T-helper 22 cell (primary cell): ENCODE measurements at regions not wholly inside any gene's neighbourhood (a gene's known extent, or its start where the extent isn't known, plus 50 kb on each side); places are given as distances from the start of the nearest gene placed in this dataset.

Source experiments
- DNase-seq: peaks from one replicate; pipeline ENCODE4 v3.0.0-alpha.2; 2020; ENCODE audit warnings: low read depth

DNA sequence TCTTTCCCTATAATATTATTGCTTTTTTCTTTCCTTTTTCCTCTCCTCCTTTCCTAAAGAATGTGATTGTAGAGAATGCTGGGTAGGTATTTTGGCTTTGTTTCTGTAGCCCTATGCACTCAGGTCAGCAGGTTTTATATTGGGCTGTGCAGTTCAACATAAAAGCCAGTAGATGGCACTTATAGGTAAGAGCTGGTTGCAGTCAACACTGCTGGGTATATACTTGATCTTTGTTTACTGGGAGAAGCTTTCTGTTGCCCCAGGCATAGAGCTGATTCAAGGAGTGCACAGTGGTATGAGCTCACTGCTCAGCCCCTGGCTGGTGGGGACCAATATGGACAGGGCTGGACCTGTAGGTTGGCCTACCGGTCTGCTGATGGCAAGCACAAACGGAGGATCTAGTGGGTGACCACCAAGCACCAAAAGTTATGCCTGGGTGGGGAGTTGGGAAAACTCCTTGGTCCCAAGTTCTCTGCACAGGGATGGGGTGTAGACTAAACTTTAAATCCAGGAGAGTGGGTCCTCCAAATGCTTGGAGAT is 378.9 kb downstream of the PMP22 start:
- DNase-seq: no peak

DNA sequence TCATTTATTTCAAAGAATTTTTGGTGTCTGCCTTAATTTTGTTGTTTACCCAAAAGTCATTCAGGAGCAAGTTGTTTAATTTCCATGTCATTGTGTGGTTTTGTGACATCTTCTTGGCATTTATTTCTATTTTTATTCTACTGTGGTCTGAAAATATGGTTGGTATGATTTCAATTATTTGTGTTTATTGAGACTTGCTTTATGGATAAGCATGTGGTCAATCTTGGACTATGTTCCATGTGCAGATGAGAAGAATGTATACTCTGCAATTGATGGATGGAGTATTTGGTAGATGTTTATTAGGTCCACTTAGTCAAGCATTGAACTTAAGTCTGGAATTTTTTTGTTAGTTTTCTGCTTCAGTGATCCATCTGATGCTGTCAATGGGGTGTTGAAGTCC is 383.0 kb downstream of the PMP22 start:
- DNase-seq: no peak

- DNase-seq: no peak
Measured at GRCh38 chr17:14875557-14876412, 389.3 kb downstream of the PMP22 start.

- no peak for DNase-seq
Measured at GRCh38 chr17:14873996-14874395, 391.1 kb downstream of the PMP22 start.

DNA sequence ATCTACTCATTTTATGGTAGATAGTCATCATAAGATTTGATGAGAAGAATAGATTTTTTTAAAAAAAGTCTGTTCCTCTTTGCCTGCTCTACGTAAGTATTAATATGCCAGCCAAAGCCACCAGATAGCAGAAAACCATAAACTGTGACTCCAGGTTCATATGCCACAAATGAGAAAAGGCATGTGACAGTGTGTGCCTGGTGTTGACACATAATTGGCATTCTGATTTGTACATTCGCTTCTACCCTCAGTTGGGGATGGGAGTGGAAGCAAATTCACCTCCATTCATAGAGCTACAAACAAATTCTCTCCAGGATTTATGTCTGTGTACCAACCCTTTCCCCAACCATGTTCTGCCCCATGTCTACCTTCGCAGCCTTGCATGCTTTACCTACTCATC is 391.6 kb downstream of the PMP22 start:
- no peak for DNase-seq

GRCh38 chr17:14871921-14872320 is 393.2 kb downstream of the PMP22 start:
- DNase-seq: no peak

DNA sequence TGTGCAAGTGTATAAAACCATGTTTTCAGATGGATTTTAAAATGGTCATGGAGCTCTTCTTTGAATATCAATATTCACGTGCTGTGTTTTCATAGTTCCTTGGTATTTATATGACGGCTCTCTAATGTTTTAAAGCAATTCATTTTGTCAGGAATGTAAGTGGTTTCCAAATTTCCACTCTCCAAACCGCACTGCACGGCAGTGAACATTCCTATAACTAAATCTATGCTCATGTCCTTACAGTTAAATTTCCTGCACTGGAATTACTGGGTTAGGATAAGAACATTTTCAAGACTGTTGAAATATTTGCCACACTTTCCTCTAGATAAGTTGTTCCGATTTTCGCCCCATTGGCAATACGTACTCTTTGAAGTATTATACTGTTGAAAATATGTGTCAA is 398.9 kb downstream of the PMP22 start:
- DNase-seq: no peak

DNA sequence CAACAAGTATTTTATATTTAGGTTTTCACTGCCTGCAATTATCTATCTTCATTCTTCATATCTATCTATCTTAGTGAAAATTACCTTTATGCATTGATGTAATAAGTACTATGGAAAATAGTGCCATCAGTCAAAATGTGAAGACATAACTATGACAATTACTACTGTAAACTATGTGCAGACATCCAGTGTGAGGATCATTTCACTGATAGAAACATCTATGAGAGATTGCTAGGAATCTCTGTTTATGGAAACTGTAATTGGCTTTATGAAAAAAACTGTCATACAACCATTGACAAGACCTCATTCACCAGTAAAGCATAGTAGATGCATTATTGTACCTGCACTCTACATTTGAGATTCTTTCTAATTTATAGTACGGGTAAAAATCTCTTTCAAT is 401.0 kb downstream of the PMP22 start:
- DNase-seq: no peak

DNA sequence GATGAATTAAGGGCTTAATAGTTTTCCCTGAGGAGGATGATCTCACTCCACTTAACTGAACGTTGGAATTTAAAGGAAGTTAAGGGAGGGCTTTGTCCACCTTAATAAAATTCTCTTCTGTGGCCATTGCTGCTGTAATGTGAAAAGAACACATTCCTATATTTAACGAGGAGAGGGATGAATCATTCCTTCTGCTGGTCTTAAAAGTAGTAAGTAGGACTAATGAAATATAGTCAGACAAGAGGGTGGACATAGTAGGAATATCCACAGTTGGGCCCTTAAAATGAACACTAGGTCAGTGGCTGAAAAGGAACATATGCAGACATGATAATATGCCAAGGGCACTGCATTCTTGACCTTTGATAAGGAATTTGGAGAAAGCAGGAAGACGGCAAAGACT is 405.6 kb downstream of the PMP22 start:
- DNase-seq: no peak

DNA sequence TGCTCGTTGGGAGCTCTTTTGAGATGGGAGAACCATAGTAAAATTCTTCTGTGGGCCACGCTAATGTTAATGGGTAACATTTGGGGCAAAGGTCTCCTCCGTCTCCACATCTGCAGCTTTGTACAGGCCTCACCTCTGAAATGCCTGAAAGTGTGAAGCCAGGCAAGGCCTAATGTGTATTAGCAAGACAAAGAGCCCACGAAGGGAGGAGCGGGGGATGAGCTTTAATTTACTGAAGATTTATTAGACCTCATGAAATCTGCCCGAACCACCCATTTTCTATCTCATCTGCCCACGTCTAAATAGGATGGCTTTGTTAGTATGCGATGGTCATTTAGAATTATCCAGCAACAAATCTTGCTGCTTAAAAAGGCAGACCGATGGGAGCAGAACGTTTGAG is 408.9 kb downstream of the PMP22 start:
- no peak for DNase-seq

- DNase-seq: no peak
Measured at GRCh38 chr17:14854691-14855090, 410.4 kb downstream of the PMP22 start.

DNA sequence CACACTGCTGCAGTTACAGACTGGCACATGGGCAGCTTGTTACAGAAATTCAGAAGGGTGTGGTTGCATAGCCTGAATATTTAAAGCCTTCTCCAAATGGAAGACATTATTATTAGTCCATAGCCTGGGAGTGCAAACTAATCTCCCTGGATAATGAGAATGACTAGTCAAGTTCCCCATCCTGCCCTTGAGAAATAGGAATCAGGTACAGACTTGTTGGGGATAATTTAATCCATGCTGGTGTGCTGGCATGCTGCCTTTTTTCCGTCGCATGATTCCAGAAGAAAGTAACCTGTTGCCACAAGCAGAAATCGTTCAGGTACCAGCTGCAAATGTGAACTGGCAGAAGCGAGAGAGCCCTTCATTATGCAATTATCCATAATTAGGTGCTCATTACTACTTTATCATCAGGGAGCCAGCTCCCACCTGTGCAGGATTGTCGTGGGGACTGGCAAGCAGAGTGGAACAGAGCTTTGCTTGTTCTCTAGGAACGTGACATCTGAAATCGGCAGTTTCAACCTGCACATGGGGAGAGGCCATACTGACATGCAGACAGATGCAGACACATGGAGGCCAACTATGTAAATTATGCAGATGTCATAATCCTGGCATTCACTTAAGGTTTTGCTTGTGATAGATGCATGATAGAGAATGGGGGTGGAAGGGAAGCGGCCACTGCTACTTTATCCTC is 419.4 kb downstream of the PMP22 start:
- no peak for DNase-seq

GRCh38 chr17:14843086-14843795 is 421.9 kb downstream of the PMP22 start:
- no peak for DNase-seq

DNA sequence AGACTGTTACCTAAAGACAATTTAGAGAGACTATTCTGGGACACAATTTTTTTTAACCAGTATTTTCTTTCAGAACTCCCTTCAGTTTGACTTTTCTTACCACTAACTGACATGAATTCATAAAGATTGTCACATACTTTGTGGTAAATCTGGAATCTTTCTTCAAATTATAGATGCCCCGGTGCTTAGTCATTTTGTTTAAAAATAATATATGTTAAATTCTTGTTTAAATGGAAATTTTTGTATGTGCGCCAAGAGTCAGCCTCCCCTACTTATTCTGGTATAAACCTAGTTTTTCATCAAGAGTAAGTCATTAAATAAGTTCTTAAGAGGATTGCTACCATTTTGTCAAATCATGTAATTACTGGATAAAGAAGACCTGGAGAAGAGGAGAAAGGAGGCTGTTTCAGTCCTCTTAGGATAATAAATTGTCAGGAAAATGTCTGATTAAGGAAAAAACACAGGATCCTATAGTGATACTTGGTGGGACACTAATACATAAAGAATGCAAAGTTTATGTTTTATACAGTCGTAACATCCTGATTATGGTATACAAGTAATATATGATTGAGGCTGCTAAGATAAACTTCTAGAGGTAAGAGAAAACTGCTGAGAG is 424.4 kb downstream of the PMP22 start:
- no peak for DNase-seq

GRCh38 chr17:14838567-14838966 is 426.6 kb downstream of the PMP22 start:
- DNase-seq: no peak

DNA sequence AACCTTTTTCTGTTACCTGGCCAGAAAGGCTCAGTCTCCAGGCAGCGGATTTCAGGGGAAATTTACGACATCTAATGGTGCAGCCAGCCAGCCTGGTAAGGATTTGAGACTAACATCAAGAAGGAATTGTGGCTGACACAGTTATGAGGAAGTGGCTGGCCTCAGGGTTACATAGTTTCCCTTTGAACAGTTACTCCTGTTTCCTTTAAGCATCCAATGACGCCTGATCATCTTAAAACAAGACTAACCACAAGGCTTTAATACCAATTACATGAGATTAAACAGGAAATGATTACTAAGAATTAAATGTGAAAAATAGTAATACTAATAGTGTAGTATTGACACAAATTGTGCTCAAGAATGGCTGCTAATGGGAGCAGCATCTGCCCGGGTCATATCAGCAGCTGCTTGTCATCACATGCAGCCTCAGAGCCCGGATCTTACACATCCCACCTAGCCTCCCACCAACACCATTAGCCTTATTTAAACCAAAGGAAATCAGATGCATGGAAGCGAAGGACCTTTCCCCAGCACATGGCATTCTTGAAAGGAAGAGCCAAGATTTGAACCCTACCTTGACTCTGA is 431.8 kb downstream of the PMP22 start:
- DNase-seq: no peak

DNA sequence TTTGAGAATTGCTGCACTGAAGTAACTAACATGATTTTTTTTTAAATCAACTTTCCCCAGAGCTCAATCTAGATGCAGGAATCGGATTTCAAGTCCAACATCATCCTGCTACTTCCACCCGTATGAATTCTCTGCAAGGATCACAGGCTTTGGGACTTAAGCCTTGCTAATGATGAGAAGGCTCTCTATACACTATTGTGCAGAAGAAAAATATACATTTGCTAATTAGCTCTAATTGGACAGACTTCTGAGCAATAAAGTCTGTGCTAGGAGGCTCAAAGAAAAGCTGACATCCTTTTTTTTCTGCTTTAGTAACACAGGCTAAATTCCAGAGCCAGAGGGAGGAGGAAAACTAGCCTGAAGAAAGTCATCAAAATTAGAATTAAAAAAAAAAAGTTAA is 433.6 kb downstream of the PMP22 start:
- no peak for DNase-seq

GRCh38 chr17:14827396-14827919 is 437.7 kb downstream of the PMP22 start:
- DNase-seq: no peak

- DNase-seq: no peak
Measured at GRCh38 chr17:14826358-14826757, 438.8 kb downstream of the PMP22 start.

GRCh38 chr17:14818469-14818868 is 446.7 kb downstream of the PMP22 start:
- DNase-seq: no peak

- no peak for DNase-seq
Measured at GRCh38 chr17:14815079-14815478, 450.0 kb downstream of the PMP22 start.
